ENCODE measurements at regions not wholly inside any gene's neighbourhood (a gene's known extent, or its start where the extent isn't known, plus 50 kb on each side); places are given as distances from the start of the nearest gene placed in this dataset.

- TF ChIP-seq CTCF (conservative IDR thresholded peaks at IDR 0.05) (no peak), EZH2 (IDR thresholded peaks at IDR 0.05; ENCODE audit: low read depth) (no peak)
Measured at GRCh38 chr2:106963893-106964292, 77.9 kb upstream of the ST6GAL2 start.
